ENCODE measurements at regions not wholly inside any gene's neighbourhood (a gene's known extent, or its start where the extent isn't known, plus 50 kb on each side); places are given as distances from the start of the nearest gene placed in this dataset.
"Not testable (repeated sequence)": the region's sequence is repeated elsewhere in the genome, so short reads cannot be mapped to it uniquely, and the experiment has no call there.

DNA sequence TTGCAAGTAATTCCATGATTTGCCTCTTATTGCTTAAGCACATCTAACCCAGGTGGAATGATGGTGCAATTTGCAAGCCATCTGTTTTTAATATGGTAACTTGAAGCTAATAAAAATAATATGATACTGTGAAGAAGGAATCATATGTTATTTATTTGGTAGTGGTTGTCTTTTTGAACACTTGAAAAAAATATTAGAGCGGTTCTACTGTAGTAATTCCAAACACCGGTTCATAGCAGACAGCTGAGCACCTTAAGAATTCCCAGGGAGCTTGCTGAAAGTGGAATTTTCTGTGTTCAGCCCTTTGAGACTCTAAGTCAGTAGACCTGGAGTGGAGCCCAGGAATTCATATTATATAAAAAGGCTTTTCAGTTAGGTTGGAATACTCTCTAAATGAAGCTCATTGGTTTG is 687.4 kb downstream of the EDEM1 start:
- no peak for DNase-seq

- DNase-seq = no peak
Measured at GRCh38 chr3:5888851-5889250, 701.3 kb downstream of the EDEM1 start.

DNA sequence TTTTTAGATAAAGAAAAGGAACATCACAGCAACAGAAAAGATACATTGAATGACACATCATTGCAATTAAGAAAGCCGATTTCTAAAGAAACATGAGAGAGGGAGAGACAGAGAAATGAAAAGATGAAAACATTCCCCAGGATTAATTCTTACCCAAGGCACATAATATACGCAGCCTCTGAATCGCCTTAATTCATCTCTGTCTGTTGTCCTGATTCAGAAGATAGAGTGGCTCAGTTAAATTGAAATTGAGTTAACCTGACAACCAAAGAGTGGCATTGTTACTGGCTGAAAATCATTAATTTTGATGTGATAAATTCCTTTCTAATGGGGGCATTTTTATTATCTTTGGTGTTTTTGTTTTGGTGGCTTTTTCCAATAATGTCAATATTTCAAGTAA is 701.9 kb downstream of the EDEM1 start:
- DNase-seq = no peak

DNA sequence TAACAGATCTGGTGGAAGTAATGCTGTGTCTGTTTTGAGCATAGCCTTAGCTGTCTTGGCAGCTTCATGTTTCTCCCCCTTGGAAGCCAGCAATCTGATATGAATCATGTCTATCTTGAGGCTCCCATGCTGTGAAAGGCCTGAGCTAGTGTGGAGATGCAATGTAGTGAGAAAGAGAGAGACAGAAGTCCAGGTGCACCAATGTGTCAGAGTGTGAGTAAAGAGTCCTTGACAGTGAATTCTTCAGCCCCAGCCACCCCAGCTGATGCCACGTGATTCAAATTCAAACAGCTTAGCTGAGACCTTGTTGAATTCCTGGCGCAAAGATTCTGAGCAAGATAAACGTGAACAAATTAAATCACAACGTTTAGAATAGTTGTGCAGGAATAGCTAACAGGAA is 704.2 kb downstream of the EDEM1 start:
- no peak for DNase-seq

DNA sequence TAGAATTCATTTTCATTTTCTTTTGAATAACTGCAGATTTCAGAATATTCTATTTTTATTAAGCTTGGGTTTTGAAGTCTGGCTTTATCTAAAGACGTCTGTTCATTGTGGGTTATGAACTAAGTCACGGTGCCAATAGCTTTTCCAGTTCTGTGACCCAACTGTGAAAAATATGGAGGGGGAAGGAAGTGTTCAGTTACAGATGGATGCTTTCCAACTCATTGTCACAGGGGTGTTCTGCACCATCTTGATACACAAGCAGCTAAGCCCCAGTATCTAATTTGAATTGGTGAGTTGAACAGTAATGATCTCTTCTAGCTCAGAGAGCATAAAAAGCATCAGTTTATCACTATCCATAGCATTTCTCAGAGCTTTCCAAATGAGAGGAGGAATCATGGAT is 710.6 kb downstream of the EDEM1 start:
- no peak for DNase-seq

DNA sequence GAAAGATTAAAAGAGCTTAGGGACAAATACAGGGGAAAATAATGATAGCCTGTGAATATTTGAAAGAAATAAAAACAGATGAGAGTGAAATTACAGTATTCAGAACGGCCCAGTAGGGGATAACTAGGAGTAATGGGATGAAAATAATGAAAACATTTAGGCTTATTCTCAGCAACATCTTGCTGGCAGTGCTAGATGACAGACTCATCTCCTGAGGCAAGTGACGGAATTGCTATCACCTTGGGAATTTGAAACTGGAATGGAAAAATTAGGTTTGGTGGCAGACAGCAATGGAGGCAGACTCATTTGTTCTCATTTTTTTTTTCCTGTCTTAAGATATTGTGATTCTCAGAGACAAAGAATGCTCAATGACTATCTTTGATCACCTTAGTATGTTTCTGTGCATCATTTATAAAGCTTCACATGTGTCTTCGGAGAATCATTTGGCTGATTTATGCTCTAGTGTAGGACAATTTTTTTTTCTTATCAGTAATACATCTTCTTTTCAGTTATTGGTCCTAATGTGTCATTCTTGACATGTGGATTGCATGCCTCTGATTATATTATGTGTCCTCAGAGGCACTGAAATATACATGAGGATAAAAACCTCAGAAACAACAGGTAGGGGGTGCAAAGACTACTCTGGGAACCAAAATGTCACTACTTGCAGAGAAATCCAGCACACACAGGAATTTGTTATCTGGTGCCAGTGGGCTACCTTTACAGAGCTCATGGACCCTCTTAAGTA is 711.7 kb downstream of the EDEM1 start:
- DNase-seq = no peak

- DNase-seq = no peak
Measured at GRCh38 chr3:5917932-5918331, 730.4 kb downstream of the EDEM1 start.

- no peak for DNase-seq
Measured at GRCh38 chr3:5918626-5919025, 731.1 kb downstream of the EDEM1 start.

DNA sequence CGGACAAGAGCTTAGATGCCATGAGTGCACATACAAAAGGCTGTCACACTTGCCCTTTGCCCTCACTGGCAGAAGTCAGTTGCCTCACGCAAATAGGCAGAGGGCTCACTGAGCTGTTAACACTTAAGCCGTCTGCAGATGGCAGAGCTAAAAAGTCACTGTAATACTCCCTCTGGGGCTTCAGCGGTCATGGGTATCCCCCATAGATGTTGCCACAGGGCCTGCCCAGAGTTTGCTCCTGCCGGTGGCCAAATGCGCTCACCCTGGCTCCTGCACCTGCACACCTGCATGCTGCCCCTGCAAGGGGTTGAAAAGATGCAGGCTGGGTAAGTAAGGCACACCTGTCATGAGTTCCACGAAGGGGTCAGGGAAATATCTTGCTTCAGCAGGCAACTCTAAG is 741.5 kb downstream of the EDEM1 start:
- no peak for DNase-seq

- DNase-seq = not testable (repeated sequence)
Measured at GRCh38 chr3:5944061-5944460, 756.6 kb downstream of the EDEM1 start.

GRCh38 chr3:5948084-5948483 is 760.6 kb downstream of the EDEM1 start:
- DNase-seq = no peak

GRCh38 chr3:5951026-5951425 is 763.5 kb downstream of the EDEM1 start:
- DNase-seq = no peak

DNA sequence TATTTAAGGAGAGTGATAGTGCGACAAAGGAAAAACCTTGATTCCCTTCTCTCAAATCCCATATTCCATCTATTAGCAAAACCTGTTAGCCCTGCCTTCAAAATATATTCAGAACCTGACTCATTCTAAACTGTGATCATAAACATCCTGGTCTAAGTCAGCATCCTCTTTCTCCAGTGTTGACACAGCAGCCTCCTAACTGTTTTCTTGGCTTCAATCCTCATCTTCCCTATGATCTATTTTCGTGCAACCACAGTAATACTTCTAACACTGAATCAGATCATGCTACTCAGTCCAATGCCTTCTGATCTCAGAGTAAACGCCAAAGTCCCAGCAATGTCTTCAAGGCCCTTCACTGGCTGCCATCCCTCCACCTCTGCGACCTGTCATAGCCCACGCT is 785.1 kb downstream of the EDEM1 start:
- DNase-seq = no peak

DNA sequence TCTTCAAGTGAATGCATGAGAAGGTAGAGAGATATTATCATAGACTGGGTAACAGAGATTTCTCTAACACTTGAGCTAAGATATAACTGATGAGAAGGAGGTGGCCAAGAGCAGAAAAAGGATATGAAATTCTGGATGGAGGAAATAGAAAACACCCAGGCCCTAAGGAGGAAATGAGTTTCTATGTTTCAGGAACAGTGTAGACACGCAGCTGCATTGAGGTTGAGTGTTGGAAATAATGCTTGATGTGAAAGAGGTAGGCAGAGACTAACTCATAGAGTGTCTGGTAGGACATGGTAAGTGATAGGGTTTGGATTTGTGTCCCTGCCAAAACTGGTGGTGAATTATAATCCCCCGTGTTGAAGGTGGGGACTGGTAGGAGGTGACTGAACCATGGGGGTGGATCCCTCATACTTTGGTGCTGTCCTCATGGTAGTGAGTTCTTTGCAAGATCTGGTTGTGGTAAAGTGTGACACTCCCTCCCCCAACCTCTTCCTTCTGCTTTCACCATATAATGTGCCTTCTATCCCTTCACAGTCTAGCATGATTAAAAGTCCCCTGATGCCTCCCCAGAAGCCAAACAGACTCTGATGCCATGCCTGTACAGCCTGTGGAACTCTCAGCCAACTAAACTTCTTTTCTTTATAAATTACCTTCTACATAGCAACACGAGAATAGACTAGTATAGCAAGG is 787.3 kb downstream of the EDEM1 start:
- DNase-seq = no peak

- DNase-seq = no peak
Measured at GRCh38 chr3:5977331-5977730, 789.8 kb downstream of the EDEM1 start.

DNA sequence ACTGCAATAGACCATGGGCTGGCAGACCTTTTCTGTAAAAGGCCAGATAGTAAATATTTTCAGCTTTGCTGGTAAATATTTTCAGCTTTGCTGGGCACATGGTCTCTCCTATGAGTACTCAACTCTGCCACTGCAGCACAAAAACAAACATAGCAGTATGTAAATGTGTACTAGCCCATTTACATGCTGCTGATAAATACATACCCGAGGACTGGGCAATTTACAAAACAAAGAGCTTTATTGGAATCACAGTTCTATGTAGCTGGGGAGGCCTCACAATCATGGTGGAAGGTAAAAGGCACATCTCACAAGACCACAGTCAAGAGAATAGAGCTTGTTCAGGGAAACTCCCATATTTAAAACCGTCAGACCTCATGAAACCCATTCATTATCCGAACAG is 793.0 kb downstream of the EDEM1 start:
- DNase-seq = no peak

DNA sequence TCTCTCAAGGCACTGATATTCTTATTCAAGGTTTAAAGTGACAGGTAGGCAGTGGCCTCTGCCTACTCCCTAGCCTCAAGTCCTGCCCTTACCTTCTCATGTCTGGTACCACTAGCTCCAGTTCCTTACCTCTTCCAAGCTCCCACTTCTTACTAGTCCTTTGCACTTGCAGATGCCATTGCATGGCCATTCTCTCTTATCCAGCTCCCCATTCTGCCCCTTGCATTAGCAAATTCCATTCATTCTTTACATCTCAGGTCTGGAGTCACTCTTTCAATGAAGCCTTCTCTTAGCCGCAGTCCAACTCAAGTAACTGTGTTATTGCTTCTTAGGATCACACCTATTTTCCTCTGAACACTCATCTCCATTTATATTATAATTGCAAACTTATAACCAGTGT is 807.1 kb downstream of the EDEM1 start:
- no peak for DNase-seq

GRCh38 chr3:6018456-6018855 is 830.9 kb downstream of the EDEM1 start:
- no peak for DNase-seq

GRCh38 chr3:6022621-6023020 is 835.1 kb downstream of the EDEM1 start:
- no peak for DNase-seq

DNA sequence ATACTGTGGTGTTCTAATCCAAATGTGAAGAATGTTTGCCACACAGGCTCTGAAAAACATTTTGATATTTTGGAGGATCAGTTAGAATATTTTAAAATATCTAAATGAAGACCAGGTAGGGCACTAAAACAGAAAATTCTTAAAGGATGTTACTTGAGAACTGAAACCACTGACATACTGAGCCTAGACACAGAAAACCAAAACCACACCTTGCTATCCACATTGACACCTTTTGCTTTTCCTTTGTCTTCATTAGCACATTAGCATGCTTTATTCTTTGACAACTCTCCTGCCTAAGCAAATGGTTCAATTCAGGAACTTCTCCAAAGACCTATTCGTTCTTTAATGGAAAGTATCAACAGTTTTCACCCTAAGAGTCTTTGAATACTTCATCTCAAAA is 835.9 kb upstream of the GRM7 start:
- DNase-seq = no peak

- not testable (repeated sequence) for DNase-seq
Measured at GRCh38 chr3:6030648-6031047, 830.3 kb upstream of the GRM7 start.

DNA sequence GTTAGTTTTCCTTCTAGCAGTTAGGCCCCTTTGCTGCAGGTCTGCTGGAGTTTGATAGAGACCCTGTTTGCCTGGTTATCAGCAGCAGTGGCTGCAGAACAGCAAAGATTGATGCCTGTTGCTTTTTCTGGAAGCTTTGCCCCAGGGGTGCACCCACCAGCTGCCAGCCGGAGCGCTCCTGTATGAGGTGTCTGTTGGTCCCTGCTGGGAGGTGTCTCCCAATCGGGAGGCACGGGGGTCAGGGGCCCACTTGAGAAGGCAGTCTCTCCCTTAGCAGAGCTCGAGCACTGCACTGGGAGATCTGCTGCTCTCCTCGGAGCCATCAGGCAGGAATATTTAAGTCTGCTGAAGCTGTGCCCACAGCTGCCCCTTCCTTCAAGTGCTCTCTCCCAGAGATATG is 825.3 kb upstream of the GRM7 start:
- DNase-seq = no peak

DNA sequence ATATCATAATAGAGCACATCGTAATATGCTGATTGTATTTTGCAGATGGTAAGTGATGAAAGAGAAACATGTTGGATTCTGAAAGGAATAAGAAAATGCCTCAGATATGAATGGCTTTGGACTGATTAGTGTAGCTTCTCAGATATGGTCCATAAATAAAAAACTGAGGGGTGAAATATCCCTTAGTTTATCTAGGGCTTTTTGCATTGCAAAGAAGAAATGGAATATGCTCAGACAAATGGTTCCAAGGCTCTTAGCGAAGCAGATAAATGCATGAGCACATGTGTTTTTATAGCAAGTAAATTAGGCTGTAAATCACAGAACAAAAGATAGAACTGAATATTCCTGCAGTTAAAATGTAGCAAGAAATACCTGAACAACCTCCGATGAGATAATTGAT is 820.9 kb upstream of the GRM7 start:
- DNase-seq = no peak

DNA sequence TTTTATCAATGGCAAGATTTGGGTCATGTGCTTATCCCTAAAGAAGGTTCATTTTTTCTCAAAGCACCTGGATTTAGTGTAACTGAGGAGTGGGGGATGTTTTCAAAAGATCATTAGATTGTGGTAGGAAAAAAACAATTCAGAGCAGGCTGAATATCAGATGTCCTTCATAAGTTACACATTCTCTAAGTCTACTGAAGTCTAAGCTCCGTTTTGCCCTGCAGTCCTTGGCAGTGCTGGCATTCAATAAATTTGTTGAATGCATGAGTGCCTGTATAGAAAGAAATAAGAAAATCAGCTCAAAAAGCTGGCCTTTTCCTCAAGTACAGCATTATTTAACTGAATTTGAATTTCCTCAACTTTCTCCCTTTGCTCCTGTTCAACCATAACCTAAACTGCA is 819.0 kb upstream of the GRM7 start:
- no peak for DNase-seq

DNA sequence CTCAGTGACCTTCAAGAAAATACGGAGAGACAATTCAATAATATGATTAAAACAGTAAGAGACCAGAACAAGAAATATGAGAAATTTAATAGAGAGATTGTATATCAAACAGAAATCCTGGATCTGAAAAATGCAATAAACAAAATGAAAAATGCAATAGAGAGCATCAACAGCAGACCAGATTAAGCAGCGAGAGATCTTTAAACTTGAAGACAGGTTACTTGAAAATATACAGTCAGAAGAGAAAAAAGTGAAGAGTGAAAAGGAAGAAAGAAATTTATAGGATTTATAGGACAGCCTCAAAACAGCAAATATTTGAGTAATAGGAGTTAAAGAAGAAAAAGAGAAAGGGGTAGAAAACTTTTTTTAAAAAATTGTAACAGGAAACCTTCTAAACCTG is 813.9 kb upstream of the GRM7 start:
- no peak for DNase-seq

Measured in NCI-H1436 (cell line).